ENCODE measurements at regions not wholly inside any gene's neighbourhood (a gene's known extent, or its start where the extent isn't known, plus 50 kb on each side); places are given as distances from the start of the nearest gene placed in this dataset.

- TF ChIP-seq, protein P1, sequence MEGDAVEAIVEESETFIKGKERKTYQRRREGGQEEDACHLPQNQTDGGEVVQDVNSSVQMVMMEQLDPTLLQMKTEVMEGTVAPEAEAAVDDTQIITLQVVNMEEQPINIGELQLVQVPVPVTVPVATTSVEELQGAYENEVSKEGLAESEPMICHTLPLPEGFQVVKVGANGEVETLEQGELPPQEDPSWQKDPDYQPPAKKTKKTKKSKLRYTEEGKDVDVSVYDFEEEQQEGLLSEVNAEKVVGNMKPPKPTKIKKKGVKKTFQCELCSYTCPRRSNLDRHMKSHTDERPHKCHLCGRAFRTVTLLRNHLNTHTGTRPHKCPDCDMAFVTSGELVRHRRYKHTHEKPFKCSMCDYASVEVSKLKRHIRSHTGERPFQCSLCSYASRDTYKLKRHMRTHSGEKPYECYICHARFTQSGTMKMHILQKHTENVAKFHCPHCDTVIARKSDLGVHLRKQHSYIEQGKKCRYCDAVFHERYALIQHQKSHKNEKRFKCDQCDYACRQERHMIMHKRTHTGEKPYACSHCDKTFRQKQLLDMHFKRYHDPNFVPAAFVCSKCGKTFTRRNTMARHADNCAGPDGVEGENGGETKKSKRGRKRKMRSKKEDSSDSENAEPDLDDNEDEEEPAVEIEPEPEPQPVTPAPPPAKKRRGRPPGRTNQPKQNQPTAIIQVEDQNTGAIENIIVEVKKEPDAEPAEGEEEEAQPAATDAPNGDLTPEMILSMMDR (IDR thresholded peaks at IDR 0.05) = no peak
- TF ChIP-seq POLR2A (IDR thresholded peaks at IDR 0.05; ENCODE audit: low read length) = no peak
- no peak for TF ChIP-seq RNF2 (IDR thresholded peaks at IDR 0.05; ENCODE audit: borderline replicate concordance, low read depth)
- TF ChIP-seq CHD2 (IDR thresholded peaks at IDR 0.05; ENCODE audit: low read length, partially characterized antibody) = no peak
- TF ChIP-seq BHLHE40 (IDR thresholded peaks at IDR 0.05; ENCODE audit: low read depth, low read length) = no peak
These were observed 142.0 kb downstream of the RNASET2 start for GRCh38 chr6:166814390-166814789.

Data from A549 (cell line).